ENCODE measurements at regions not wholly inside any gene's neighbourhood (a gene's known extent, or its start where the extent isn't known, plus 50 kb on each side); places are given as distances from the start of the nearest gene placed in this dataset.

- no peak for DNase-seq (ENCODE audit: low spot score in 2 of 2, unreplicated experiment in 2 of 2)
These were observed 287.1 kb downstream of the PPARGC1A start for GRCh38 chr4:23602720-23603119.

GRCh38 chr4:23594125-23594524 lies 295.7 kb downstream of the PPARGC1A start:
- H3K9me3 Mint-ChIP-seq: peaks cover 12% of the 10 kb centered on the region
- no peak for DNase-seq (ENCODE audit: low spot score in 2 of 2, unreplicated experiment in 2 of 2)
- no peak for TF ChIP-seq CTCF (IDR thresholded peaks at IDR 0.05; ENCODE audit: unreplicated experiment)
- no peaks in the 10 kb centered on the region for H3K27me3 Mint-ChIP-seq (ENCODE audit: low read depth)
- H3K4me1 Mint-ChIP-seq: no peaks in the 10 kb centered on the region
- H3K4me3 Mint-ChIP-seq: no peak overlapping the region
- no peak overlapping the region for H3K27ac Mint-ChIP-seq
- no peaks in the 10 kb centered on the region for H3K36me3 Mint-ChIP-seq

More at GRCh38 chr4:23602720-23603119, 287.1 kb downstream of the PPARGC1A start:
- TF ChIP-seq CTCF (IDR thresholded peaks at IDR 0.05; ENCODE audit: unreplicated experiment): no peak
- Mint-ChIP-seq H3K9me3 (peaks cover 4% of the 10 kb centered on the region), H3K4me3 (no peak overlapping the region), H3K36me3 (no peaks in the 10 kb centered on the region), H3K27me3 (ENCODE audit: low read depth) (no peaks in the 10 kb centered on the region), H3K27ac (no peak overlapping the region), H3K4me1 (peaks cover 2% of the 10 kb centered on the region)

GRCh38 chr4:23590431-23590830 lies 299.4 kb downstream of the PPARGC1A start:
- TF ChIP-seq CTCF (IDR thresholded peaks at IDR 0.05; ENCODE audit: unreplicated experiment): no peak
- Mint-ChIP-seq H3K27me3 (ENCODE audit: low read depth) (no peaks in the 10 kb centered on the region), H3K4me1 (no peaks in the 10 kb centered on the region), H3K27ac (no peak overlapping the region), H3K9me3 (peaks cover 12% of the 10 kb centered on the region), H3K4me3 (no peak overlapping the region), H3K36me3 (no peaks in the 10 kb centered on the region)
- DNase-seq (ENCODE audit: low spot score in 2 of 2, unreplicated experiment in 2 of 2): no peak

GRCh38 chr4:23584024-23584423 lies 305.8 kb downstream of the PPARGC1A start:
- no peaks in the 10 kb centered on the region for H3K4me1 Mint-ChIP-seq
- H3K9me3 Mint-ChIP-seq: no peaks in the 10 kb centered on the region
- TF ChIP-seq CTCF (IDR thresholded peaks at IDR 0.05; ENCODE audit: unreplicated experiment): no peak
- no peaks in the 10 kb centered on the region for H3K36me3 Mint-ChIP-seq
- DNase-seq (ENCODE audit: low spot score in 2 of 2, unreplicated experiment in 2 of 2): no peak
- no peaks in the 10 kb centered on the region for H3K27me3 Mint-ChIP-seq (ENCODE audit: low read depth)
- H3K4me3 Mint-ChIP-seq: no peak overlapping the region
- no peak overlapping the region for H3K27ac Mint-ChIP-seq

GRCh38 chr4:23582671-23583070 lies 307.2 kb downstream of the PPARGC1A start:
- Mint-ChIP-seq H3K4me3 (no peak overlapping the region), H3K4me1 (no peaks in the 10 kb centered on the region), H3K27me3 (ENCODE audit: low read depth) (no peaks in the 10 kb centered on the region), H3K9me3 (no peaks in the 10 kb centered on the region), H3K27ac (no peak overlapping the region), H3K36me3 (no peaks in the 10 kb centered on the region)
- no peak for TF ChIP-seq CTCF (IDR thresholded peaks at IDR 0.05; ENCODE audit: unreplicated experiment)
- DNase-seq (ENCODE audit: low spot score in 2 of 2, unreplicated experiment in 2 of 2): no peak

GRCh38 chr4:23579166-23579565 lies 310.7 kb downstream of the PPARGC1A start:
- H3K9me3 Mint-ChIP-seq: peaks cover 3% of the 10 kb centered on the region
- no peak for TF ChIP-seq CTCF (IDR thresholded peaks at IDR 0.05; ENCODE audit: unreplicated experiment)
- no peaks in the 10 kb centered on the region for H3K4me1 Mint-ChIP-seq
- no peaks in the 10 kb centered on the region for H3K36me3 Mint-ChIP-seq
- no peak overlapping the region for H3K4me3 Mint-ChIP-seq
- H3K27ac Mint-ChIP-seq: no peak overlapping the region
- DNase-seq (ENCODE audit: low spot score in 2 of 2, unreplicated experiment in 2 of 2): no peak
- no peaks in the 10 kb centered on the region for H3K27me3 Mint-ChIP-seq (ENCODE audit: low read depth)

Data from mesothelial cell of epicardium (in vitro differentiated cells).